ENCODE measurements at regions not wholly inside any gene's neighbourhood (a gene's known extent, or its start where the extent isn't known, plus 50 kb on each side); places are given as distances from the start of the nearest gene placed in this dataset.

- WGBS: 9% methylated on average over 5 of the region's 6 CpGs
Measured at GRCh38 chr18:9017905-9018227, 84.6 kb upstream of the NDUFV2 start.

GRCh38 chr18:9019135-9019534 lies 83.4 kb upstream of the NDUFV2 start:
- Histone ChIP-seq H3K4me2 (ENCODE audit: low read length, poor library complexity, severe bottlenecking) (no peak overlapping the region), H3K18ac (ENCODE audit: low read depth in 1 of 2, low read length in 2 of 2) (no peak overlapping the region), H3K79me1 (replicated peaks; ENCODE audit: low read length, poor library complexity, severe bottlenecking) (no peaks in the 10 kb centered on the region), H2BK12ac (ENCODE audit: low read length in 2 of 2) (no peak overlapping the region), H3K4me3 (ENCODE audit: insufficient read depth in 1 of 2, low read depth in 1 of 2, low read length in 2 of 2) (no peak overlapping the region), H3K27me3 (ENCODE audit: control insufficient read depth in 1 of 2, insufficient read depth in 1 of 2, low read length in 2 of 2) (no peaks in the 10 kb centered on the region), H3K27ac (ENCODE audit: low read length, poor library complexity, severe bottlenecking) (no peak overlapping the region), H3K4ac (ENCODE audit: low read depth in 1 of 2, low read length in 2 of 2) (no peak overlapping the region), H3K9me3 (ENCODE audit: control insufficient read depth, low read length) (peaks cover 4% of the 10 kb centered on the region), H3K4me1 (ENCODE audit: control insufficient read depth, insufficient read depth, low read depth, low read length) (peaks cover 11% of the 10 kb centered on the region), H3K36me3 (ENCODE audit: control insufficient read depth in 1 of 2, insufficient read depth in 2 of 2, low read depth in 1 of 2, low read length in 2 of 2) (no peaks in the 10 kb centered on the region), H2AK5ac (ENCODE audit: low read length, severe bottlenecking) (no peak overlapping the region), H2BK120ac (ENCODE audit: low read depth, low read length) (no peak overlapping the region), H2BK5ac (ENCODE audit: low read depth, low read length, poor library complexity, severe bottlenecking) (no peak overlapping the region), H2BK15ac (ENCODE audit: low read depth, poor library complexity, severe bottlenecking) (no peak overlapping the region), H2AFZ (ENCODE audit: low read depth, low read length) (no peak overlapping the region), H3K9ac (ENCODE audit: low read length) (no peak overlapping the region), H3K23ac (ENCODE audit: low read length in 2 of 2) (no peak overlapping the region), H4K8ac (ENCODE audit: low read length) (no peak overlapping the region), H4K91ac (ENCODE audit: low read length) (no peak overlapping the region), H3K14ac (ENCODE audit: low read length in 2 of 2) (no peak overlapping the region)
- WGBS: 94% methylated on average over 2 of the region's 4 CpGs
- no peak for DNase-seq

More at GRCh38 chr18:9017905-9018227, 84.6 kb upstream of the NDUFV2 start:
- H3K79me1 ChIP-seq (replicated peaks; ENCODE audit: low read length, poor library complexity, severe bottlenecking): no peaks in the 10 kb centered on the region
- no peak overlapping the region for H2BK15ac ChIP-seq (ENCODE audit: low read depth, poor library complexity, severe bottlenecking)
- H3K9ac ChIP-seq (ENCODE audit: low read length): peak overlapping the region; percentile 88
- H3K27ac ChIP-seq (ENCODE audit: low read length, poor library complexity, severe bottlenecking): peak overlapping the region; percentile 64
- H2BK5ac ChIP-seq (ENCODE audit: low read depth, low read length, poor library complexity, severe bottlenecking): no peak overlapping the region
- no peaks in the 10 kb centered on the region for H3K36me3 ChIP-seq (ENCODE audit: control insufficient read depth in 1 of 2, insufficient read depth in 2 of 2, low read depth in 1 of 2, low read length in 2 of 2)
- peak overlapping the region in 1 of 2 experiments; percentile 44 for H3K4me3 ChIP-seq (ENCODE audit: insufficient read depth in 1 of 2, low read depth in 1 of 2, low read length in 2 of 2)
- peak overlapping the region; percentile 93 for H4K8ac ChIP-seq (ENCODE audit: low read length)
- H3K18ac ChIP-seq (ENCODE audit: low read depth in 1 of 2, low read length in 2 of 2): peak overlapping the region; percentile 0 to 92
- H2AFZ ChIP-seq (ENCODE audit: low read depth, low read length): peak overlapping the region; percentile 62
- no peak overlapping the region for H2BK120ac ChIP-seq (ENCODE audit: low read depth, low read length)
- H3K4ac ChIP-seq (ENCODE audit: low read depth in 1 of 2, low read length in 2 of 2): peak overlapping the region in 1 of 2 experiments; percentile 52
- no peak overlapping the region for H4K91ac ChIP-seq (ENCODE audit: low read length)
- H3K4me2 ChIP-seq (ENCODE audit: low read length, poor library complexity, severe bottlenecking): no peak overlapping the region
- no peaks in the 10 kb centered on the region for H3K27me3 ChIP-seq (ENCODE audit: control insufficient read depth in 1 of 2, insufficient read depth in 1 of 2, low read length in 2 of 2)
- H3K23ac ChIP-seq (ENCODE audit: low read length in 2 of 2): no peak overlapping the region
- peak; percentile 86 for DNase-seq
- H2BK12ac ChIP-seq (ENCODE audit: low read length in 2 of 2): peak overlapping the region; percentile 50 to 89
- H2AK5ac ChIP-seq (ENCODE audit: low read length, severe bottlenecking): no peak overlapping the region
- peaks cover 11% of the 10 kb centered on the region for H3K4me1 ChIP-seq (ENCODE audit: control insufficient read depth, insufficient read depth, low read depth, low read length)
- no peak overlapping the region for H3K14ac ChIP-seq (ENCODE audit: low read length in 2 of 2)
- H3K9me3 ChIP-seq (ENCODE audit: control insufficient read depth, low read length): peaks cover 4% of the 10 kb centered on the region

DNA sequence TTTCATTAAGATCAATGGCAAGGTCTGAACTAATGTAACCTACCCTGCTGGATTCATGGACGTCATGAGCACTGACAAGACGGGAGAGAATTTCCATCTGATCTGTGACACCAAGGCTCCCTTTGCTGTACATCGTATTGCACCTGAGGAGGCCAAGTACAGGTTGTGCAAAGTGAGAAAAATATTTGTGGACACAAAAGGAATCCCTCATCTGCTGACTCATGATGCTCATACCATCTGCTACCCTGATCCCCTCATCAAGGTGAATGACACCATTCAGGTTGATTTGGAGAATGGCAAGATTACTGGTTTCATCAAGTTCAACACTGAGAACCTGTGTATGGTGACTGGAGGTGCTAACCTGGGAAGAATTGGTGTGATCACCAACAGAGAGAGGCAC lies 82.3 kb upstream of the NDUFV2 start:
- no peak for DNase-seq
- no peak overlapping the region for H3K18ac ChIP-seq (ENCODE audit: low read depth in 1 of 2, low read length in 2 of 2)
- H3K23ac ChIP-seq (ENCODE audit: low read length in 2 of 2): no peak overlapping the region
- H4K91ac ChIP-seq (ENCODE audit: low read length): no peak overlapping the region
- H3K36me3 ChIP-seq (ENCODE audit: control insufficient read depth in 1 of 2, insufficient read depth in 2 of 2, low read depth in 1 of 2, low read length in 2 of 2): no peaks in the 10 kb centered on the region
- no peaks in the 10 kb centered on the region for H3K27me3 ChIP-seq (ENCODE audit: control insufficient read depth in 1 of 2, insufficient read depth in 1 of 2, low read length in 2 of 2)
- no peak overlapping the region for H3K4me3 ChIP-seq (ENCODE audit: insufficient read depth in 1 of 2, low read depth in 1 of 2, low read length in 2 of 2)
- H3K4me1 ChIP-seq (ENCODE audit: control insufficient read depth, insufficient read depth, low read depth, low read length): peaks cover 11% of the 10 kb centered on the region
- no peak overlapping the region for H3K9ac ChIP-seq (ENCODE audit: low read length)
- no peak overlapping the region for H2AFZ ChIP-seq (ENCODE audit: low read depth, low read length)
- no peaks in the 10 kb centered on the region for H3K79me1 ChIP-seq (replicated peaks; ENCODE audit: low read length, poor library complexity, severe bottlenecking)
- 90% methylated on average over 3 of the region's 3 CpGs for WGBS
- no peak overlapping the region for H4K8ac ChIP-seq (ENCODE audit: low read length)
- H3K4ac ChIP-seq (ENCODE audit: low read depth in 1 of 2, low read length in 2 of 2): no peak overlapping the region
- H2BK12ac ChIP-seq (ENCODE audit: low read length in 2 of 2): no peak overlapping the region
- H3K14ac ChIP-seq (ENCODE audit: low read length in 2 of 2): no peak overlapping the region
- no peak overlapping the region for H2AK5ac ChIP-seq (ENCODE audit: low read length, severe bottlenecking)
- no peak overlapping the region for H2BK15ac ChIP-seq (ENCODE audit: low read depth, poor library complexity, severe bottlenecking)
- no peak overlapping the region for H2BK5ac ChIP-seq (ENCODE audit: low read depth, low read length, poor library complexity, severe bottlenecking)
- H3K4me2 ChIP-seq (ENCODE audit: low read length, poor library complexity, severe bottlenecking): no peak overlapping the region
- H3K9me3 ChIP-seq (ENCODE audit: control insufficient read depth, low read length): peaks cover 4% of the 10 kb centered on the region
- H2BK120ac ChIP-seq (ENCODE audit: low read depth, low read length): no peak overlapping the region
- H3K27ac ChIP-seq (ENCODE audit: low read length, poor library complexity, severe bottlenecking): no peak overlapping the region

DNA sequence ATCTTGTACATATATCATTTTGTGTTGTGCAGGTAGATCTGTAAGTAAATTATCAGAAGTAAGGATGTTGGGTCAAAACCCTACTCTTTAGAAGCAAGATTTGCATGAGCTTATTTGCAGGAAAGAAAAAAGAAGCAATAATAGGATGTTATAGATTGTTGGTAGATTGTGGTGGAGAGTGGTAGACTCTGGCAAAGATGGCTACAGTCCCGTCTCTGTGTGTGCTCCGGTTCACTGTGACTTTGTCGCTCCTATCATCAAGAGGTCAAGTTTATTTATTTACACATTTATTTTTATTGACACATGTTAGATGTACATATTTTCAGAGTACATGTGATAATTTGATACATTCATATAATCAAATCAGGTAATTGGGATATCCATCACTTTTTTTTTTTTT lies 81.0 kb upstream of the NDUFV2 start:
- no peak overlapping the region for H3K4ac ChIP-seq (ENCODE audit: low read depth in 1 of 2, low read length in 2 of 2)
- H3K4me1 ChIP-seq (ENCODE audit: control insufficient read depth, insufficient read depth, low read depth, low read length): peaks cover 10% of the 10 kb centered on the region
- H2AK5ac ChIP-seq (ENCODE audit: low read length, severe bottlenecking): no peak overlapping the region
- H2BK5ac ChIP-seq (ENCODE audit: low read depth, low read length, poor library complexity, severe bottlenecking): no peak overlapping the region
- no peak overlapping the region for H2BK12ac ChIP-seq (ENCODE audit: low read length in 2 of 2)
- H3K18ac ChIP-seq (ENCODE audit: low read depth in 1 of 2, low read length in 2 of 2): no peak overlapping the region
- no peak overlapping the region for H2BK15ac ChIP-seq (ENCODE audit: low read depth, poor library complexity, severe bottlenecking)
- no peak overlapping the region for H4K91ac ChIP-seq (ENCODE audit: low read length)
- no peak overlapping the region for H3K23ac ChIP-seq (ENCODE audit: low read length in 2 of 2)
- H3K36me3 ChIP-seq (ENCODE audit: control insufficient read depth in 1 of 2, insufficient read depth in 2 of 2, low read depth in 1 of 2, low read length in 2 of 2): no peaks in the 10 kb centered on the region
- H3K14ac ChIP-seq (ENCODE audit: low read length in 2 of 2): no peak overlapping the region
- peaks cover 4% of the 10 kb centered on the region for H3K9me3 ChIP-seq (ENCODE audit: control insufficient read depth, low read length)
- no peak overlapping the region for H3K27ac ChIP-seq (ENCODE audit: low read length, poor library complexity, severe bottlenecking)
- DNase-seq: no peak
- no peaks in the 10 kb centered on the region for H3K79me1 ChIP-seq (replicated peaks; ENCODE audit: low read length, poor library complexity, severe bottlenecking)
- no peak overlapping the region for H3K4me3 ChIP-seq (ENCODE audit: insufficient read depth in 1 of 2, low read depth in 1 of 2, low read length in 2 of 2)
- H3K9ac ChIP-seq (ENCODE audit: low read length): no peak overlapping the region
- WGBS: no CpG with 5 or more reads among the region's 3 CpGs
- H2BK120ac ChIP-seq (ENCODE audit: low read depth, low read length): no peak overlapping the region
- no peak overlapping the region for H4K8ac ChIP-seq (ENCODE audit: low read length)
- H3K4me2 ChIP-seq (ENCODE audit: low read length, poor library complexity, severe bottlenecking): no peak overlapping the region
- no peak overlapping the region for H2AFZ ChIP-seq (ENCODE audit: low read depth, low read length)
- no peaks in the 10 kb centered on the region for H3K27me3 ChIP-seq (ENCODE audit: control insufficient read depth in 1 of 2, insufficient read depth in 1 of 2, low read length in 2 of 2)
